Gastrocnemius medialis (tissue), 4 donors: ENCODE measurements at regions not wholly inside any gene's neighbourhood (a gene's known extent, or its start where the extent isn't known, plus 50 kb on each side); places are given as distances from the start of the nearest gene placed in this dataset.

Experiments used
- ATAC-seq, 2 donors: fragments of 150-250 bp; one replicate each; pipeline ENCODE4 v1.9.1; 2016
- DNase-seq, 2 donors: peaks; one replicate each; pipeline ENCODE4 v3.0.0-alpha.2; 2019
- H3K27ac ChIP-seq, 4 donors: fragments of 200-600 bp; sonication (generic); 1 replicate in 1 of 4; 2 replicates in 3 of 4; pipeline ENCODE4 v1.5.1; 2016 to 2018; ENCODE audit warnings: mild to moderate bottlenecking in 2 of 4, moderate library complexity in 1 of 4
- H3K27me3 ChIP-seq, 3 donors: fragments of 200-600 bp; sonication (generic) in 2 of 3; 1 replicate in 1 of 3; 2 replicates in 2 of 3; pipeline versions ENCODE4 v1.5.1 to v1.6.0; 2016 to 2019; ENCODE audit warnings: mild to moderate bottlenecking in 1 of 3, moderate library complexity in 1 of 3
- H3K36me3 ChIP-seq, 2 donors: fragments of 200-600 bp; sonication (generic) in 1 of 2; one replicate each; pipeline ENCODE4 v1.5.1; 2017 to 2018
- H3K4me1 ChIP-seq, 2 donors: fragments of 200-600 bp; sonication (generic) in 1 of 2; one replicate each; pipeline ENCODE4 v1.5.1; 2016 to 2017; ENCODE audit warnings: mild to moderate bottlenecking in 2 of 2
- H3K4me3 ChIP-seq, 4 donors: fragments of 200-600 bp; sonication (generic) in 3 of 4; 1 replicate in 1 of 4; 2 replicates in 3 of 4; pipeline ENCODE4 v1.5.1; 2016 to 2019; ENCODE audit warnings: mild to moderate bottlenecking in 2 of 4
- H3K9me3 ChIP-seq, 3 donors: fragments of 200-600 bp; sonication (generic) in 2 of 3; 1 replicate in 1 of 3; 2 replicates in 2 of 3; pipeline ENCODE4 v1.5.1; 2016 to 2019
- CTCF ChIP-seq, 5 experiments: fragments of 450-650 bp in 3 of 5; fragments of 200-600 bp in 2 of 5; sonication (generic) in 2 of 5; IDR thresholded peaks in 4 of 5; conservative IDR thresholded peaks in 1 of 5; 1 replicate in 4 of 5; 2 replicates in 1 of 5; pipeline ENCODE4 v1.5.1; 2016 to 2019; ENCODE audit warnings: antibody characterized with exemption in 5 of 5, mild to moderate bottlenecking in 3 of 5, moderate library complexity in 3 of 5
- POLR2A ChIP-seq, 2 donors: fragments of 450-650 bp; IDR thresholded peaks; one replicate each; pipeline ENCODE4 v1.6.1; 2017; ENCODE audit warnings: antibody characterized with exemption in 2 of 2, mild to moderate bottlenecking in 2 of 2, moderate library complexity in 2 of 2
- in situ Hi-C, 4 donors: fragments of 200-750 bp; cut with MboI; loops; one replicate each; pipeline versions ENCODE4 v1.15.0 to v1.8.0; 2017; ENCODE audit warnings: low sequenced_read_pairs in 4 of 4
- intact Hi-C: fragments of 100-400 bp; cut with DNase I; formaldehyde crosslinking; loops from one replicate; pipeline ENCODE4 v1.15.1; 2023; ENCODE audit warnings: low total_unique reads

- peaks cover 0 to 3% of the 10 kb centered on the region in 2 donors for H3K36me3 ChIP-seq
- no peaks in the 10 kb centered on the region for H3K27me3 ChIP-seq
- ATAC-seq (no peak), DNase-seq (no peak)
- no peaks in the 10 kb centered on the region for H3K9me3 ChIP-seq
- H3K4me3 ChIP-seq: no peak overlapping the region
- no peak overlapping the region for H3K27ac ChIP-seq
- H3K4me1 ChIP-seq: peaks cover 7% of the 10 kb centered on the region in 2 donors
- TF ChIP-seq POLR2A (IDR thresholded peaks at IDR 0.05): no peak
- no peak for TF ChIP-seq CTCF (IDR thresholded peaks at IDR 0.05 in 4 of 5, conservative IDR thresholded peaks at IDR 0.05 in 1 of 5)
- in situ Hi-C loops: no loop called here
- intact Hi-C loops: no loop called here
These were observed 269.0 kb upstream of the TPM1 start for GRCh38 chr15:62773369-62774165.

- H3K36me3 ChIP-seq: no peaks in the 10 kb centered on the region
- DNase-seq: no peak
- H3K4me3 ChIP-seq: no peak overlapping the region
- intact Hi-C loops (no loop called here), in situ Hi-C loops (no loop called here)
- no peaks in the 10 kb centered on the region for H3K9me3 ChIP-seq
- H3K27me3 ChIP-seq: no peaks in the 10 kb centered on the region
- TF ChIP-seq CTCF (IDR thresholded peaks at IDR 0.05 in 4 of 5, conservative IDR thresholded peaks at IDR 0.05 in 1 of 5) (no peak), POLR2A (IDR thresholded peaks at IDR 0.05) (no peak)
- ATAC-seq: no peak
- no peak overlapping the region for H3K27ac ChIP-seq
- peaks cover 7% of the 10 kb centered on the region in 2 donors for H3K4me1 ChIP-seq
These were observed 266.6 kb upstream of the TPM1 start for GRCh38 chr15:62775932-62776331.

GRCh38 chr15:62777671-62778070, 264.9 kb upstream of the TPM1 start:
- Histone ChIP-seq H3K27ac (no peak overlapping the region), H3K36me3 (no peaks in the 10 kb centered on the region), H3K4me3 (no peak overlapping the region), H3K27me3 (no peaks in the 10 kb centered on the region), H3K4me1 (peaks cover 0 to 9% of the 10 kb centered on the region in 2 donors), H3K9me3 (no peaks in the 10 kb centered on the region)
- TF ChIP-seq CTCF (IDR thresholded peaks at IDR 0.05 in 4 of 5, conservative IDR thresholded peaks at IDR 0.05 in 1 of 5) (no peak), POLR2A (IDR thresholded peaks at IDR 0.05) (no peak)
- ATAC-seq (no peak), DNase-seq (no peak)
- intact Hi-C loops (no loop called here), in situ Hi-C loops (no loop called here)

- no peaks in the 10 kb centered on the region for H3K27me3 ChIP-seq
- H3K9me3 ChIP-seq: no peaks in the 10 kb centered on the region
- DNase-seq (no peak), ATAC-seq (peak in 1 of 2 donors; percentile 51)
- H3K4me1 ChIP-seq: peaks cover 0 to 11% of the 10 kb centered on the region in 2 donors
- in situ Hi-C loops (no loop called here), intact Hi-C loops (no loop called here)
- H3K36me3 ChIP-seq: no peaks in the 10 kb centered on the region
- no peak overlapping the region for H3K4me3 ChIP-seq
- peak overlapping the region in 1 of 4 donors; percentile 7 for H3K27ac ChIP-seq
- TF ChIP-seq POLR2A (IDR thresholded peaks at IDR 0.05) (no peak), CTCF (IDR thresholded peaks at IDR 0.05 in 4 of 5, conservative IDR thresholded peaks at IDR 0.05 in 1 of 5) (no peak)
These were observed 263.3 kb upstream of the TPM1 start for GRCh38 chr15:62779036-62779770.
